HCT116 (cell line): ENCODE measurements at regions not wholly inside any gene's neighbourhood (a gene's known extent, or its start where the extent isn't known, plus 50 kb on each side); places are given as distances from the start of the nearest gene placed in this dataset.

Experiments
- ATAC-seq: fragments of 200-7000 bp; cut with Tn5 transposase; 2 replicates; pipeline ENCODE4 v1.9.1; 2020; ENCODE audit warnings: mild to moderate bottlenecking, moderate library complexity
- BruUV-seq: library from RNA; stranded (reverse); fragments of 400-500 nt; replicated peaks from 2 replicates; lab custom pipeline; 2021; lab: Mats Ljungman, UMichigan
- CTCF ChIA-PET: fragments of 300-600 bp; sonication (Branson Sonifier 250); formaldehyde crosslinking; loops from one replicate; lab custom pipeline; 2021; ENCODE audit warnings: antibody characterized with exemption; lab: Charles Lee
- POLR2A ChIA-PET: fragments of 300-600, 350-600 bp; sonication (Branson Sonifier 250); formaldehyde crosslinking; loops from one replicate; lab custom pipeline; 2021; ENCODE audit warnings: antibody characterized with exemption; lab: Charles Lee
- RAD21 ChIA-PET, 2 experiments: fragments of 300-600 bp; sonication (Branson Sonifier 250); formaldehyde crosslinking; loops; one replicate each; lab custom pipeline; 2023; ENCODE audit warnings: low total read pairs in 2 of 2; ENCODE audit not compliant: uncharacterized antibody in 2 of 2, unreplicated experiment in 2 of 2, low non-redundant PET in 1 of 2; lab: Charles Lee
- DNase-seq: peaks from one replicate; pipeline ENCODE4 v3.0.0-alpha.2; 2010; ENCODE audit warnings: low read depth, low spot score
- H2AFZ ChIP-seq: fragments of 200-600 bp; shearing (Covaris generic), sonication (generic); 2 replicates; pipeline ENCODE4 v1.6.1; 2017; ENCODE audit warnings: low read depth, mixed run types, mixed read lengths, antibody characterized with exemption, low read length; ENCODE audit not compliant: poor library complexity, severe bottlenecking
- H3K27ac ChIP-seq: 2 replicates; pipeline ENCODE4 v1.5.1; 2012; ENCODE audit warnings: low read depth, low read length
- H3K27me3 ChIP-seq: fragments of 200-600 bp; sonication (generic); 2 replicates; pipeline ENCODE4 v1.6.1; 2016; ENCODE audit warnings: mixed run types, low read length, mixed read lengths; ENCODE audit not compliant: insufficient read depth
- H3K36me3 ChIP-seq, 2 experiments: fragments of 200-500 bp in 1 of 2; fragments of 200-600 bp in 1 of 2; sonication (Bioruptor generic) in 1 of 2; sonication (generic) in 1 of 2; 2 replicates each; pipeline versions ENCODE4 v1.5.1 to v1.6.1; 2014 to 2016; ENCODE audit warnings: low read length in 2 of 2, inconsistent platforms in 1 of 2, mixed read lengths in 1 of 2, mixed run types in 1 of 2; ENCODE audit not compliant: insufficient read depth in 2 of 2, control insufficient read depth in 1 of 2
- H3K4me1 ChIP-seq, 2 experiments: fragments of 200-600 bp in 1 of 2; sonication (generic) in 1 of 2; 2 replicates each; pipeline versions ENCODE4 v1.5.1 to v1.6.1; 2012 to 2017; ENCODE audit warnings: low read length in 2 of 2, inconsistent platforms in 1 of 2, mild to moderate bottlenecking in 1 of 2, mixed read lengths in 1 of 2, mixed run types in 1 of 2, moderate library complexity in 1 of 2; ENCODE audit not compliant: insufficient read depth in 2 of 2, control insufficient read depth in 1 of 2
- H3K4me2 ChIP-seq: fragments of 200-600 bp; sonication (generic); 2 replicates; pipeline ENCODE4 v1.6.1; 2017; ENCODE audit warnings: mixed run types, low read length, mixed read lengths
- H3K4me3 ChIP-seq, 2 experiments: fragments of 200-600 bp in 1 of 2; sonication (generic) in 1 of 2; replicated peaks in 1 of 2; 2 replicates each; pipeline ENCODE4 v1.5.1; 2011 to 2016; ENCODE audit warnings: low read length in 2 of 2, control low read depth in 1 of 2, low read depth in 1 of 2, mild to moderate bottlenecking in 1 of 2, mixed read lengths in 1 of 2, mixed run types in 1 of 2
- H3K79me2 ChIP-seq: fragments of 200-600 bp; sonication (generic); 2 replicates; pipeline ENCODE4 v1.6.1; 2017; ENCODE audit warnings: mild to moderate bottlenecking, mixed run types, low read length, moderate library complexity, mixed read lengths; ENCODE audit not compliant: insufficient read depth
- H3K9ac ChIP-seq: fragments of 200-600 bp; sonication (generic); 2 replicates; pipeline ENCODE4 v1.6.1; 2016; ENCODE audit warnings: low read length, mixed read lengths
- H3K9me2 ChIP-seq: fragments of 200-600 bp; sonication (generic), shearing (Covaris generic); 2 replicates; pipeline ENCODE4 v1.6.1; 2017; ENCODE audit warnings: mixed run types, mild to moderate bottlenecking, moderate library complexity; ENCODE audit not compliant: insufficient read depth
- H3K9me3 ChIP-seq, 2 experiments: fragments of 200-500 bp in 1 of 2; fragments of 200-600 bp in 1 of 2; sonication (Bioruptor generic) in 1 of 2; sonication (generic) in 1 of 2; 2 replicates each; pipeline ENCODE4 v1.6.1; 2014 to 2017; ENCODE audit warnings: low read length in 2 of 2, mixed read lengths in 2 of 2, inconsistent platforms in 1 of 2, low read depth in 1 of 2, mild to moderate bottlenecking in 1 of 2, mixed run types in 1 of 2, moderate library complexity in 1 of 2; ENCODE audit not compliant: control insufficient read depth in 1 of 2, insufficient read depth in 1 of 2
- H4K20me1 ChIP-seq: fragments of 200-600 bp; sonication (generic), shearing (Covaris generic); 2 replicates; pipeline ENCODE4 v1.6.1; 2017; ENCODE audit warnings: mixed run types, mild to moderate bottlenecking, moderate library complexity; ENCODE audit not compliant: insufficient read depth
- CBX3 ChIP-seq: IDR thresholded peaks from 2 replicates; pipeline ENCODE4 v1.6.1; 2012; ENCODE audit warnings: low read depth
- CEBPB ChIP-seq: IDR thresholded peaks from 2 replicates; pipeline ENCODE4 v1.6.1; 2012; ENCODE audit warnings: low read depth
- EGR1 ChIP-seq: IDR thresholded peaks from 2 replicates; pipeline ENCODE4 v1.6.1; 2012; ENCODE audit warnings: low read depth
- POLR2A ChIP-seq: IDR thresholded peaks from 2 replicates; pipeline ENCODE4 v1.7.0; 2011; ENCODE audit warnings: borderline replicate concordance; ENCODE audit not compliant: insufficient read depth, insufficient read length; ENCODE audit errors: extremely low read depth
- SIN3A ChIP-seq: IDR thresholded peaks from 2 replicates; pipeline ENCODE4 v1.6.1; 2012; ENCODE audit warnings: low read depth
- SP1 ChIP-seq: IDR thresholded peaks from 2 replicates; pipeline ENCODE4 v1.6.1; 2012; ENCODE audit warnings: low read depth
- SRF ChIP-seq: IDR thresholded peaks from 2 replicates; pipeline ENCODE4 v1.6.1; 2012; ENCODE audit warnings: low read depth
- TCF7L2 ChIP-seq: IDR thresholded peaks from 2 replicates; pipeline ENCODE4 v1.7.0; 2011; ENCODE audit warnings: borderline replicate concordance, inconsistent platforms; ENCODE audit not compliant: insufficient read depth, insufficient read length; ENCODE audit errors: extremely low read depth
- YY1 ChIP-seq: IDR thresholded peaks from 2 replicates; pipeline ENCODE4 v1.6.1; 2011; ENCODE audit warnings: low read length, low read depth, moderate library complexity, mild to moderate bottlenecking; ENCODE audit not compliant: insufficient replicate concordance; ENCODE audit errors: extremely low read depth
- ZFX ChIP-seq: fragments of 450-650 bp; IDR thresholded peaks from 2 replicates; pipeline ENCODE4 v1.6.1; 2017
- ZNF274 ChIP-seq: fragments of 200-500 bp; sonication (Bioruptor generic); IDR thresholded peaks from 2 replicates; pipeline ENCODE4 v1.6.1; 2014; ENCODE audit warnings: mild to moderate bottlenecking, low read depth, low read length, inconsistent platforms
- intact Hi-C: fragments of 100-400 bp; cut with micrococcal nuclease; formaldehyde crosslinking; loops from 2 replicates; pipeline ENCODE4 v1.10.0; 2022
- TF ChIP-seq, protein P1 (sequence below): IDR thresholded peaks from 2 replicates; pipeline ENCODE4 v1.6.1; 2011; ENCODE audit warnings: mild to moderate bottlenecking, low read length, moderate library complexity; ENCODE audit not compliant: insufficient replicate concordance; ENCODE audit errors: extremely low read depth
- TF ChIP-seq, protein P2 (sequence below), 3 experiments: fragments of 200-600 bp in 1 of 3; sonication (generic) in 1 of 3; IDR thresholded peaks in 2 of 3; conservative IDR thresholded peaks in 1 of 3; 2 replicates each; pipeline ENCODE4 v1.5.1; 2012 to 2017; ENCODE audit warnings: low read depth in 2 of 3, low read length in 2 of 3, antibody characterized with exemption in 1 of 3, borderline replicate concordance in 1 of 3, control low read depth in 1 of 3, mild to moderate bottlenecking in 1 of 3, mixed read lengths in 1 of 3, mixed run types in 1 of 3, moderate library complexity in 1 of 3; ENCODE audit not compliant: insufficient read depth in 1 of 3

DNA sequence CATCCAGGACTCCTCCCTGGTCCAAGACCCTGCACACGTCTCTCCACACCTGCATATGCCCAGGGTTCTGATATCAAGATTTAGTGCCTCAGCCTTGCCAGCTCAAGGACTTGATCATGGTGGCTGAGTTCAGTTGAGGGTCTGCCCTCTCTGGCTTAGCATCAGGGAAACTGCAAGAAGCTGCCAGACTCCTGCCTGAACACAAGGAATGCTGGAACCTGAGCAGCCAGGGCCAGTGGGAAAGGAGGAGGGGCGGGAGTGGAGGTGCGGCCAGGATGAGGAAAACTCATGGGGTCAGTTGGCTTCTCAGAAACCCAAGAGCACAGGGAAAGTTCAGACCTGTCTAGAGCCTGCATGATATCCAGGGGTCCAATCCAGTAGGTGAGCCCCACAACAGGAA is 546.1 kb downstream of the BUD13 start:
- Histone ChIP-seq H3K4me2 (no peak overlapping the region), H3K9me3 (no peaks in the 10 kb centered on the region), H3K4me3 (no peak overlapping the region), H2AFZ (no peak overlapping the region), H4K20me1 (no peaks in the 10 kb centered on the region), H3K36me3 (no peaks in the 10 kb centered on the region), H3K4me1 (no peaks in the 10 kb centered on the region), H3K9me2 (no peaks in the 10 kb centered on the region), H3K27me3 (peaks cover 9% of the 10 kb centered on the region), H3K9ac (no peak overlapping the region), H3K27ac (no peak overlapping the region), H3K79me2 (no peaks in the 10 kb centered on the region)
- ATAC-seq: no peak
- RAD21 ChIA-PET: no interaction called here
- CTCF ChIA-PET: no interaction called here
- intact Hi-C loops: no loop called here
- POLR2A ChIA-PET: no interaction called here
- BruUV-seq: no TSS peak
- no peak for TF ChIP-seq EGR1
- no peak for TF ChIP-seq CBX3
- TF ChIP-seq YY1: no peak
- TF ChIP-seq ZFX: no peak
- TF ChIP-seq, protein P1, sequence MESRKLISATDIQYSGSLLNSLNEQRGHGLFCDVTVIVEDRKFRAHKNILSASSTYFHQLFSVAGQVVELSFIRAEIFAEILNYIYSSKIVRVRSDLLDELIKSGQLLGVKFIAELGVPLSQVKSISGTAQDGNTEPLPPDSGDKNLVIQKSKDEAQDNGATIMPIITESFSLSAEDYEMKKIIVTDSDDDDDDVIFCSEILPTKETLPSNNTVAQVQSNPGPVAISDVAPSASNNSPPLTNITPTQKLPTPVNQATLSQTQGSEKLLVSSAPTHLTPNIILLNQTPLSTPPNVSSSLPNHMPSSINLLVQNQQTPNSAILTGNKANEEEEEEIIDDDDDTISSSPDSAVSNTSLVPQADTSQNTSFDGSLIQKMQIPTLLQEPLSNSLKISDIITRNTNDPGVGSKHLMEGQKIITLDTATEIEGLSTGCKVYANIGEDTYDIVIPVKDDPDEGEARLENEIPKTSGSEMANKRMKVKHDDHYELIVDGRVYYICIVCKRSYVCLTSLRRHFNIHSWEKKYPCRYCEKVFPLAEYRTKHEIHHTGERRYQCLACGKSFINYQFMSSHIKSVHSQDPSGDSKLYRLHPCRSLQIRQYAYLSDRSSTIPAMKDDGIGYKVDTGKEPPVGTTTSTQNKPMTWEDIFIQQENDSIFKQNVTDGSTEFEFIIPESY: no peak
- TF ChIP-seq, protein P2, sequence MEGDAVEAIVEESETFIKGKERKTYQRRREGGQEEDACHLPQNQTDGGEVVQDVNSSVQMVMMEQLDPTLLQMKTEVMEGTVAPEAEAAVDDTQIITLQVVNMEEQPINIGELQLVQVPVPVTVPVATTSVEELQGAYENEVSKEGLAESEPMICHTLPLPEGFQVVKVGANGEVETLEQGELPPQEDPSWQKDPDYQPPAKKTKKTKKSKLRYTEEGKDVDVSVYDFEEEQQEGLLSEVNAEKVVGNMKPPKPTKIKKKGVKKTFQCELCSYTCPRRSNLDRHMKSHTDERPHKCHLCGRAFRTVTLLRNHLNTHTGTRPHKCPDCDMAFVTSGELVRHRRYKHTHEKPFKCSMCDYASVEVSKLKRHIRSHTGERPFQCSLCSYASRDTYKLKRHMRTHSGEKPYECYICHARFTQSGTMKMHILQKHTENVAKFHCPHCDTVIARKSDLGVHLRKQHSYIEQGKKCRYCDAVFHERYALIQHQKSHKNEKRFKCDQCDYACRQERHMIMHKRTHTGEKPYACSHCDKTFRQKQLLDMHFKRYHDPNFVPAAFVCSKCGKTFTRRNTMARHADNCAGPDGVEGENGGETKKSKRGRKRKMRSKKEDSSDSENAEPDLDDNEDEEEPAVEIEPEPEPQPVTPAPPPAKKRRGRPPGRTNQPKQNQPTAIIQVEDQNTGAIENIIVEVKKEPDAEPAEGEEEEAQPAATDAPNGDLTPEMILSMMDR (IDR thresholded peaks at IDR 0.05 in 2 of 3, conservative IDR thresholded peaks at IDR 0.05 in 1 of 3; ENCODE audit: borderline replicate concordance in 1 of 3, insufficient read depth in 1 of 3, low read depth in 2 of 3, low read length in 2 of 3): no peak
- no peak for TF ChIP-seq SRF
- TF ChIP-seq SP1: no peak
- TF ChIP-seq TCF7L2: no peak
- no peak for TF ChIP-seq ZNF274
- no peak for TF ChIP-seq CEBPB
- TF ChIP-seq POLR2A: no peak
- TF ChIP-seq SIN3A: no peak
- DNase-seq: no peak
